ENCODE measurements at regions not wholly inside any gene's neighbourhood (a gene's known extent, or its start where the extent isn't known, plus 50 kb on each side); places are given as distances from the start of the nearest gene placed in this dataset.

GRCh38 chr1:91129017-91129416 is 107.2 kb upstream of the ZNF644 start:
- intact Hi-C loops (cut with DNase I) = no loop called here
- Histone ChIP-seq H3K4me1 (no peaks in the 10 kb centered on the region), H3K9me3 (no peaks in the 10 kb centered on the region), H3K27ac (no peak overlapping the region), H3K36me3 (no peaks in the 10 kb centered on the region), H3K4me3 (no peak overlapping the region), H3K27me3 (peaks cover 0 to 9% (median 0%) of the 10 kb centered on the region in 4 donors)
- TF ChIP-seq POLR2A (IDR thresholded peaks at IDR 0.05) = no peak
- TF ChIP-seq, protein P1, sequence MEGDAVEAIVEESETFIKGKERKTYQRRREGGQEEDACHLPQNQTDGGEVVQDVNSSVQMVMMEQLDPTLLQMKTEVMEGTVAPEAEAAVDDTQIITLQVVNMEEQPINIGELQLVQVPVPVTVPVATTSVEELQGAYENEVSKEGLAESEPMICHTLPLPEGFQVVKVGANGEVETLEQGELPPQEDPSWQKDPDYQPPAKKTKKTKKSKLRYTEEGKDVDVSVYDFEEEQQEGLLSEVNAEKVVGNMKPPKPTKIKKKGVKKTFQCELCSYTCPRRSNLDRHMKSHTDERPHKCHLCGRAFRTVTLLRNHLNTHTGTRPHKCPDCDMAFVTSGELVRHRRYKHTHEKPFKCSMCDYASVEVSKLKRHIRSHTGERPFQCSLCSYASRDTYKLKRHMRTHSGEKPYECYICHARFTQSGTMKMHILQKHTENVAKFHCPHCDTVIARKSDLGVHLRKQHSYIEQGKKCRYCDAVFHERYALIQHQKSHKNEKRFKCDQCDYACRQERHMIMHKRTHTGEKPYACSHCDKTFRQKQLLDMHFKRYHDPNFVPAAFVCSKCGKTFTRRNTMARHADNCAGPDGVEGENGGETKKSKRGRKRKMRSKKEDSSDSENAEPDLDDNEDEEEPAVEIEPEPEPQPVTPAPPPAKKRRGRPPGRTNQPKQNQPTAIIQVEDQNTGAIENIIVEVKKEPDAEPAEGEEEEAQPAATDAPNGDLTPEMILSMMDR (IDR thresholded peaks at IDR 0.05) = no peak
- 0 to 40% methylated on average over 1 of the region's 1 CpG for WGBS, 2 donors
- DNase-seq = no peak

GRCh38 chr1:91124989-91125417 is 103.2 kb upstream of the ZNF644 start:
- no peaks in the 10 kb centered on the region for H3K27me3 ChIP-seq
- WGBS, 2 donors = 59 to 60% methylated on average over 3 of the region's 3 CpGs
- H3K4me1 ChIP-seq = peaks cover 0 to under 1% (median 0%) of the 10 kb centered on the region in 3 donors
- intact Hi-C loops (cut with DNase I) = no loop called here
- no peaks in the 10 kb centered on the region for H3K9me3 ChIP-seq
- TF ChIP-seq, protein P1 (IDR thresholded peaks at IDR 0.05) = no peak
- no peak for TF ChIP-seq POLR2A (IDR thresholded peaks at IDR 0.05)
- DNase-seq = peak; percentile 1
- H3K4me3 ChIP-seq = no peak overlapping the region
- no peak overlapping the region for H3K27ac ChIP-seq
- H3K36me3 ChIP-seq = no peaks in the 10 kb centered on the region

- intact Hi-C loops (cut with DNase I) = no loop called here
- H3K36me3 ChIP-seq = no peaks in the 10 kb centered on the region
- DNase-seq = no peak
- H3K27me3 ChIP-seq = no peaks in the 10 kb centered on the region
- no peaks in the 10 kb centered on the region for H3K9me3 ChIP-seq
- no peak overlapping the region for H3K27ac ChIP-seq
- no peak overlapping the region for H3K4me3 ChIP-seq
- no peak for TF ChIP-seq POLR2A (IDR thresholded peaks at IDR 0.05)
- TF ChIP-seq, protein P1 (IDR thresholded peaks at IDR 0.05) = no peak
- 54 to 74% methylated on average over 6 of the region's 6 CpGs for WGBS, 2 donors
- H3K4me1 ChIP-seq = peaks cover 0 to 4% (median 0%) of the 10 kb centered on the region in 3 donors
Measured at GRCh38 chr1:91124290-91124985, 102.6 kb upstream of the ZNF644 start.

GRCh38 chr1:91123773-91124172 is 101.9 kb upstream of the ZNF644 start:
- Histone ChIP-seq H3K27me3 (no peaks in the 10 kb centered on the region), H3K36me3 (no peaks in the 10 kb centered on the region), H3K27ac (no peak overlapping the region), H3K4me1 (peaks cover 0 to 4% (median 0%) of the 10 kb centered on the region in 3 donors), H3K4me3 (no peak overlapping the region), H3K9me3 (no peaks in the 10 kb centered on the region)
- WGBS, 2 donors = 24 to 42% methylated on average over 4 of the region's 4 CpGs
- intact Hi-C loops (cut with DNase I) = no loop called here
- TF ChIP-seq, protein P1 (IDR thresholded peaks at IDR 0.05) = no peak
- TF ChIP-seq POLR2A (IDR thresholded peaks at IDR 0.05) = no peak
- no peak for DNase-seq

GRCh38 chr1:91123319-91123718 is 101.5 kb upstream of the ZNF644 start:
- no peaks in the 10 kb centered on the region for H3K36me3 ChIP-seq
- no peak overlapping the region for H3K27ac ChIP-seq
- H3K27me3 ChIP-seq = no peaks in the 10 kb centered on the region
- no peak for TF ChIP-seq POLR2A (IDR thresholded peaks at IDR 0.05)
- TF ChIP-seq, protein P1 (IDR thresholded peaks at IDR 0.05) = no peak
- intact Hi-C loops (cut with DNase I) = no loop called here
- no peak for DNase-seq
- no peak overlapping the region for H3K4me3 ChIP-seq
- no peaks in the 10 kb centered on the region for H3K9me3 ChIP-seq
- H3K4me1 ChIP-seq = peaks cover 0 to 4% (median 0%) of the 10 kb centered on the region in 3 donors
- WGBS, 2 donors = 19 to 24% methylated on average over 2 of the region's 2 CpGs

Measured in esophagus squamous epithelium (tissue), 5 donors.